LNCAP (cell line): ENCODE measurements at regions not wholly inside any gene's neighbourhood (a gene's known extent, or its start where the extent isn't known, plus 50 kb on each side); places are given as distances from the start of the nearest gene placed in this dataset.
A peak's percentile ranks its signal among the peaks of the same experiment; 100 is the strongest.

Experiments
- CTCF ChIP-seq: fragments of 450-650 bp; IDR thresholded peaks from 2 replicates; pipeline ENCODE4 v1.5.1; 2017; ENCODE audit warnings: mild to moderate bottlenecking

DNA sequence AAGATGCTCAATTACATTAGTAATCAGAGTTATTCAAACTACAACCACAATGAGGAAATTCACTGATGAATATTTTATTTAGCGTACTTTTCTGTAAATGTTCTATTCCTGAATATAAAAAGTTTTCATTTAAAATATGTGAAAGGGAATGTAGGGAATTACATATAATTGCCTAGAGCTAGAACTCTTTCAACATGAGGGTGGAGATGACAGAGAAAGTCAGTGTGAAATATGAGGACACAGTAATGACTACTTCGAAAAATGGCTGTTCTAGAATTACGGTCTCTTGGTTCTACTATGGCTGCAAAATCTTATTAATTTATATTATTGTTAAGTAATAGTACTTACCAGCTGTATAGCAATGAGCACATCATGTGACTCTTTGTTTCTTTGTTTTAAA, 1647.4 kb upstream of the PIK3C3 start:
- no peak for TF ChIP-seq CTCF

GRCh38 chr18:40296717-40297413, 1658.2 kb upstream of the PIK3C3 start:
- TF ChIP-seq CTCF = no peak

GRCh38 chr18:40292985-40293710, 1661.9 kb upstream of the PIK3C3 start:
- TF ChIP-seq CTCF = peak; percentile 63; the same call in 1 of the 2 replicates

GRCh38 chr18:40283560-40283959, 1671.5 kb upstream of the PIK3C3 start:
- TF ChIP-seq CTCF = no peak

DNA sequence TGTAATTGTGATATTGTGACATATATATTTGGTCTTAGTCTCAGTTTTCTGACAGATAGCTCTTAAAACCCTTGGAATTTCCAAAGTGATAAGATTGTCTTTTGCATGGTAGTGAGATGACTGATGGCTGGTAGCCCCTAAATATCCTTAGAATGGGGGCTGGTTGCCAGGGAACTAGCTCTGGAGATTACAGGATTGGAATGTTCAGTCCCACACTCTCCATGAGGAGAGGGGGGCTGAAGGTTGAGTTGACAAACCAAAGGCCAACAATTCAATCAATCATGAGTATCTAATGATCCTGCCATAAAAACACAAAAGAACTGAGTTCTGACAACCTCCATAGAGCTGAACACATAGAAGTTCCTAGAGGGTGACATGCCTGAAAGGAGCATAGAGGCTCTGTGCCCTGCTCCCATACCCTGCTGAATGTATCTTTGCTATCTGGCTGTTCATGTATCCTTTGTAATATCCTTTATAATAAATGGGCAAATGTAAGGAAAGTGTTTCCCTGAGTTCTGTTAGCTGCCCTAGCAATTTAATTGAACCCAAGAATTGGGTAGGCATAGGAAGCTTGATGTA, 1680.3 kb upstream of the PIK3C3 start:
- no peak for TF ChIP-seq CTCF

DNA sequence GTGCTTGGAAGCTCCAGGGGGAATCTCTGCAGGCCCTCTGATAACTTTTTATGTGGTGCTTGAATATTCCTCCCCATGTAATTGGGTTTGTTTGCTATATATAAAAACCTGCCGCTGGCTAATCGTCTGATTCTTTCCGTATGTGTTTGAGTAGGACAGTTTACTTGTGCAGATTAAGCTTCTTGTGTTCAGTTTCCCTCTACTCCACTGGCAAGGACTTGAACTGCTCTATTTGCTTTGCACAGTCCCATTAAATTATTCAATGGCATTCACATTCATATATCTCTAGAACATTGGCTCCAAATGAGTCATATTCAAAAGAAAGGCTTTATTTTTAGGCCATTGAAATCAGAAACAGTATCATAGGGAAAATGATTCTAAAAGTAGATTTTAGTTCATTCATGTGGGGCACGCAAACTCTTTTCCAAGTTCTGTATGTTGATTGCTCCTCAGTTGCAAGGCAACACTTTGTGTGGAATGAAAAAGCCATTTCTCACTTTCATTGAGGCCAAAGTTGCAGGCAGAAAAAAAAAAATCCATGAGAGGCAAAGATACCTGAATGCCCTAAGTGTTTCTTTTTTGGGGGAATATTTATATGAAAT, 1682.3 kb upstream of the PIK3C3 start:
- TF ChIP-seq CTCF = no peak

GRCh38 chr18:40259115-40259835, 1695.8 kb upstream of the PIK3C3 start:
- TF ChIP-seq CTCF = no peak
